Stomach (tissue), 8 donors: ENCODE measurements at regions not wholly inside any gene's neighbourhood (a gene's known extent, or its start where the extent isn't known, plus 50 kb on each side); places are given as distances from the start of the nearest gene placed in this dataset.

ENCODE experiments used
- DNase-seq, 2 donors: peaks; one replicate each; pipeline versions ENCODE4 v3.0.0 to v3.0.0-alpha.2; 2013 to 2019
- H3K27ac ChIP-seq, 5 donors: fragments of 200-600 bp in 4 of 5; sonication (generic) in 4 of 5; one replicate each; pipeline ENCODE4 v1.5.1; 2013 to 2019; ENCODE audit warnings: mild to moderate bottlenecking in 1 of 5, moderate library complexity in 1 of 5
- H3K27me3 ChIP-seq, 3 donors: fragments of 200-600 bp; sonication (generic); one replicate each; pipeline ENCODE4 v1.5.1; 2017 to 2019; ENCODE audit warnings: mixed run types in 1 of 3
- H3K36me3 ChIP-seq, 4 donors: fragments of 200-600 bp; sonication (generic); 1 replicate in 3 of 4; 2 replicates in 1 of 4; pipeline ENCODE4 v1.5.1; 2016 to 2019
- H3K4me1 ChIP-seq, 4 donors: fragments of 200-600 bp; sonication (generic); one replicate each; pipeline ENCODE4 v1.5.1; 2016 to 2019
- H3K4me3 ChIP-seq, 4 donors: fragments of 200-600 bp; sonication (generic) in 3 of 4; one replicate each; pipeline ENCODE4 v1.5.1; 2016 to 2019; ENCODE audit warnings: mild to moderate bottlenecking in 1 of 4
- H3K9me3 ChIP-seq, 4 donors: fragments of 200-600 bp; sonication (generic); one replicate each; pipeline ENCODE4 v1.5.1; 2016 to 2019
- EP300 ChIP-seq: sonication (generic); formaldehyde crosslinking; IDR thresholded peaks from one replicate; pipeline ENCODE4 v1.6.1; 2017; ENCODE audit warnings: antibody characterized with exemption
- POLR2A ChIP-seq, 4 donors: fragments of 450-650 bp; IDR thresholded peaks; one replicate each; pipeline ENCODE4 v1.6.1; 2016; ENCODE audit warnings: antibody characterized with exemption in 4 of 4, control low read depth in 2 of 4, mild to moderate bottlenecking in 1 of 4, moderate library complexity in 1 of 4
- POLR2AphosphoS5 ChIP-seq, 3 donors: sonication (generic); formaldehyde crosslinking; IDR thresholded peaks; one replicate each; pipeline ENCODE4 v1.6.1; 2016; ENCODE audit warnings: antibody characterized with exemption in 3 of 3
- WGBS, 5 donors: extraction: QIAGEN DNeasy Blood & Tissue Kit in 3 of 5; methylation state at CpG; one replicate each; pipeline versions ENCODE4 v1.1.5 to v1.1.7; 2013 to 2018; 5-methylcytosine and 5-hydroxymethylcytosine counted together
- intact Hi-C: fragments of 100-400 bp; cut with DNase I; formaldehyde crosslinking; loops from one replicate; pipeline ENCODE4 v1.15.1; 2023; ENCODE audit warnings: low total_unique reads
- TF ChIP-seq, protein P1 (sequence below), 7 experiments: fragments of 450-650 bp in 4 of 7; fragments of 200-600 bp in 3 of 7; sonication (generic) in 3 of 7; IDR thresholded peaks; one replicate each; pipeline ENCODE4 v1.5.1; 2016 to 2019; ENCODE audit warnings: antibody characterized with exemption in 7 of 7, control low read depth in 2 of 7, mild to moderate bottlenecking in 1 of 7
- donor health status: healthy with polysubstance abuse.
- donor health status: Bipolar disorder and iron deficiency.
- donor health status: healthy.

- intact Hi-C loops: no loop called here
- Histone ChIP-seq H3K36me3 (no peaks in the 10 kb centered on the region), H3K27me3 (no peaks in the 10 kb centered on the region), H3K4me3 (no peak overlapping the region), H3K9me3 (no peaks in the 10 kb centered on the region), H3K27ac (no peak overlapping the region), H3K4me1 (peaks cover 0 to 14% (median 7%) of the 10 kb centered on the region in 4 donors)
- 43 to 61% (median 48%) methylated on average over 2 of the region's 2 CpGs for WGBS, 5 donors
- TF ChIP-seq EP300: no peak
- no peak for TF ChIP-seq POLR2AphosphoS5 (IDR thresholded peaks at IDR 0.05)
- TF ChIP-seq, protein P1, sequence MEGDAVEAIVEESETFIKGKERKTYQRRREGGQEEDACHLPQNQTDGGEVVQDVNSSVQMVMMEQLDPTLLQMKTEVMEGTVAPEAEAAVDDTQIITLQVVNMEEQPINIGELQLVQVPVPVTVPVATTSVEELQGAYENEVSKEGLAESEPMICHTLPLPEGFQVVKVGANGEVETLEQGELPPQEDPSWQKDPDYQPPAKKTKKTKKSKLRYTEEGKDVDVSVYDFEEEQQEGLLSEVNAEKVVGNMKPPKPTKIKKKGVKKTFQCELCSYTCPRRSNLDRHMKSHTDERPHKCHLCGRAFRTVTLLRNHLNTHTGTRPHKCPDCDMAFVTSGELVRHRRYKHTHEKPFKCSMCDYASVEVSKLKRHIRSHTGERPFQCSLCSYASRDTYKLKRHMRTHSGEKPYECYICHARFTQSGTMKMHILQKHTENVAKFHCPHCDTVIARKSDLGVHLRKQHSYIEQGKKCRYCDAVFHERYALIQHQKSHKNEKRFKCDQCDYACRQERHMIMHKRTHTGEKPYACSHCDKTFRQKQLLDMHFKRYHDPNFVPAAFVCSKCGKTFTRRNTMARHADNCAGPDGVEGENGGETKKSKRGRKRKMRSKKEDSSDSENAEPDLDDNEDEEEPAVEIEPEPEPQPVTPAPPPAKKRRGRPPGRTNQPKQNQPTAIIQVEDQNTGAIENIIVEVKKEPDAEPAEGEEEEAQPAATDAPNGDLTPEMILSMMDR (IDR thresholded peaks at IDR 0.05): no peak
- no peak for TF ChIP-seq POLR2A (IDR thresholded peaks at IDR 0.05)
- DNase-seq: peak in 1 of 2 donors; percentile 38
Measured at GRCh38 chr13:80550971-80551441, 210.1 kb upstream of the SPRY2 start.

DNA sequence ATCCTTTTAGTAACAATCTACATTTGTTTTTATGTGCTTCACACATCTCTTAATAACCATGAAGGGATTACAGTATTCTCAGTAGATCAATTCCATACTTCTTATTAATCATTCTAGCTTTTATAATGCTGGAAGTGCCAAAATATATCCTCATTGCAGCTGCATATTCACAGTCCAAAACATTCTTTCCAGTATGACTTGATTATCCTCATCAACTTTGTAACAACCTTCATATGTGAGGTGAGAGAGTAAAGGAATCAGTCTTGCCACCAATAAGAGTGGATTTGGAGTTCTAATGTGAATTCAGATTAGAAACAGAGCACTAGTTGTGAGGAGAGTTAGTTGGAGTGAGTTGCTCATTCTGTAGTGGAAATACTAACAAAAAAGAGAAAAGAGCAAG lies 208.0 kb upstream of the SPRY2 start:
- no peak for DNase-seq
- H3K4me1 ChIP-seq: peaks cover 0 to 14% (median 7%) of the 10 kb centered on the region in 4 donors
- no peaks in the 10 kb centered on the region for H3K27me3 ChIP-seq
- TF ChIP-seq, protein P1 (IDR thresholded peaks at IDR 0.05): no peak
- TF ChIP-seq POLR2A (IDR thresholded peaks at IDR 0.05): no peak
- TF ChIP-seq EP300: no peak
- no peak for TF ChIP-seq POLR2AphosphoS5 (IDR thresholded peaks at IDR 0.05)
- H3K36me3 ChIP-seq: no peaks in the 10 kb centered on the region
- H3K4me3 ChIP-seq: no peak overlapping the region
- H3K9me3 ChIP-seq: no peaks in the 10 kb centered on the region
- intact Hi-C loops: no loop called here
- H3K27ac ChIP-seq: no peak overlapping the region

GRCh38 chr13:80547885-80548825 lies 207.2 kb upstream of the SPRY2 start:
- TF ChIP-seq POLR2AphosphoS5 (IDR thresholded peaks at IDR 0.05): no peak
- H3K27ac ChIP-seq: peak overlapping the region in 1 of 5 donors; percentile 6
- peaks cover 0 to 14% (median 7%) of the 10 kb centered on the region in 4 donors for H3K4me1 ChIP-seq
- H3K9me3 ChIP-seq: no peaks in the 10 kb centered on the region
- no peaks in the 10 kb centered on the region for H3K36me3 ChIP-seq
- no peak for DNase-seq
- no peaks in the 10 kb centered on the region for H3K27me3 ChIP-seq
- no peak overlapping the region for H3K4me3 ChIP-seq
- intact Hi-C loops: no loop called here
- WGBS, 5 donors: 70 to 84% (median 78%) methylated on average over 7 of the region's 7 CpGs

- no peaks in the 10 kb centered on the region for H3K9me3 ChIP-seq
- intact Hi-C loops: no loop called here
- no peaks in the 10 kb centered on the region for H3K27me3 ChIP-seq
- no peak overlapping the region for H3K4me3 ChIP-seq
- WGBS, 5 donors: 59 to 89% (median 79%) methylated on average over 1 of the region's 1 CpG
- TF ChIP-seq EP300 (no peak), POLR2A (IDR thresholded peaks at IDR 0.05) (no peak), POLR2AphosphoS5 (IDR thresholded peaks at IDR 0.05) (no peak)
- TF ChIP-seq, protein P1 (IDR thresholded peaks at IDR 0.05): no peak
- H3K27ac ChIP-seq: no peak overlapping the region
- DNase-seq: no peak
- H3K36me3 ChIP-seq: no peaks in the 10 kb centered on the region
- H3K4me1 ChIP-seq: peaks cover 0 to 11% (median 5%) of the 10 kb centered on the region in 4 donors
Measured at GRCh38 chr13:80547341-80547740, 206.4 kb upstream of the SPRY2 start.

- intact Hi-C loops: no loop called here
- H3K9me3 ChIP-seq: peaks cover 0 to 3% (median 0%) of the 10 kb centered on the region in 4 donors
- H3K27ac ChIP-seq: no peak overlapping the region
- no peaks in the 10 kb centered on the region for H3K4me1 ChIP-seq
- TF ChIP-seq POLR2A (IDR thresholded peaks at IDR 0.05): no peak
- TF ChIP-seq EP300: no peak
- TF ChIP-seq, protein P1 (IDR thresholded peaks at IDR 0.05): no peak
- no peak for TF ChIP-seq POLR2AphosphoS5 (IDR thresholded peaks at IDR 0.05)
- no peaks in the 10 kb centered on the region for H3K36me3 ChIP-seq
- WGBS, 5 donors: 90 to 100% (median 96%) methylated on average over 1 of the region's 1 CpG
- DNase-seq: no peak
- H3K27me3 ChIP-seq: no peaks in the 10 kb centered on the region
- no peak overlapping the region for H3K4me3 ChIP-seq
Measured at GRCh38 chr13:80533175-80533574, 192.2 kb upstream of the SPRY2 start.
